HEK293 (cell line): ENCODE measurements at regions not wholly inside any gene's neighbourhood (a gene's known extent, or its start where the extent isn't known, plus 50 kb on each side); places are given as distances from the start of the nearest gene placed in this dataset.

Experiments used
- CTCF ChIP-seq: fragments of 450-650 bp; formaldehyde crosslinking; IDR thresholded peaks from 2 replicates; pipeline ENCODE4 v1.5.1; 2016; ENCODE audit warnings: missing biosample characterization, missing genetic modification characterization
- EGR2 ChIP-seq: fragments of 450-650 bp; formaldehyde crosslinking; IDR thresholded peaks from 2 replicates; pipeline ENCODE4 v1.5.1; 2016; ENCODE audit warnings: low read depth, missing biosample characterization, missing genetic modification characterization
- PRDM10 ChIP-seq: fragments of 450-650 bp; formaldehyde crosslinking; IDR thresholded peaks from 2 replicates; pipeline ENCODE4 v1.5.1; 2016; ENCODE audit warnings: missing biosample characterization, missing genetic modification characterization
- TCF7L2 ChIP-seq: IDR thresholded peaks from 2 replicates; pipeline ENCODE4 v1.6.1; 2011; ENCODE audit warnings: low read depth, mild to moderate bottlenecking, inconsistent platforms, low read length, moderate library complexity, borderline replicate concordance
- ZBTB49 ChIP-seq: fragments of 450-650 bp; formaldehyde crosslinking; IDR thresholded peaks from 2 replicates; pipeline ENCODE4 v1.5.1; 2016; ENCODE audit warnings: missing biosample characterization, missing genetic modification characterization, low read depth
- ZNF121 ChIP-seq: fragments of 450-650 bp; formaldehyde crosslinking; IDR thresholded peaks from 2 replicates; pipeline ENCODE4 v1.5.1; 2016; ENCODE audit warnings: missing biosample characterization, missing genetic modification characterization
- ZNF157 ChIP-seq: fragments of 450-650 bp; formaldehyde crosslinking; IDR thresholded peaks from 2 replicates; pipeline ENCODE4 v1.5.1; 2016; ENCODE audit warnings: missing biosample characterization, missing genetic modification characterization
- ZNF558 ChIP-seq: fragments of 450-650 bp; formaldehyde crosslinking; IDR thresholded peaks from 2 replicates; pipeline ENCODE4 v1.5.1; 2016; ENCODE audit warnings: missing biosample characterization, missing genetic modification characterization
- ZNF580 ChIP-seq: fragments of 450-650 bp; formaldehyde crosslinking; IDR thresholded peaks from 2 replicates; pipeline ENCODE4 v1.5.1; 2016; ENCODE audit warnings: missing biosample characterization, missing genetic modification characterization
- ZNF621 ChIP-seq: fragments of 450-650 bp; formaldehyde crosslinking; IDR thresholded peaks from 2 replicates; pipeline ENCODE4 v1.5.1; 2017; ENCODE audit warnings: missing biosample characterization, missing genetic modification characterization
- ZSCAN23 ChIP-seq: fragments of 450-650 bp; formaldehyde crosslinking; IDR thresholded peaks from 2 replicates; pipeline ENCODE4 v1.5.1; 2016; ENCODE audit warnings: missing biosample characterization, missing genetic modification characterization

- no peak for TF ChIP-seq ZSCAN23 (tag by site-specific recombination)
- no peak for TF ChIP-seq ZNF621
- TF ChIP-seq CTCF = no peak
- no peak for TF ChIP-seq ZNF558 (tag by site-specific recombination)
- no peak for TF ChIP-seq ZNF580
- no peak for TF ChIP-seq ZNF157 (tag by site-specific recombination)
- TF ChIP-seq TCF7L2 = no peak
- TF ChIP-seq ZBTB49 (tag by site-specific recombination) = no peak
- no peak for TF ChIP-seq PRDM10 (tag by site-specific recombination)
- no peak for TF ChIP-seq ZNF121
- TF ChIP-seq EGR2 (tag by site-specific recombination) = no peak
Observed at GRCh38 chr6:147625946-147626345, 117.5 kb downstream of the SAMD5 start.
